Uterus (tissue), 3 donors: ENCODE measurements at regions not wholly inside any gene's neighbourhood (a gene's known extent, or its start where the extent isn't known, plus 50 kb on each side); places are given as distances from the start of the nearest gene placed in this dataset.

Experiments
- DNase-seq, 2 donors: peaks; one replicate each; pipeline ENCODE4 v3.0.0-alpha.2; 2019 to 2020
- H3K27ac ChIP-seq, 2 donors: fragments of 200-600 bp; sonication (generic); 1 replicate in 1 of 2; 2 replicates in 1 of 2; pipeline ENCODE4 v1.5.1; 2016 to 2018
- H3K27me3 ChIP-seq, 2 donors: fragments of 200-600 bp; sonication (generic); one replicate each; pipeline ENCODE4 v1.5.1; 2018 to 2019; ENCODE audit warnings: control low read depth in 1 of 2
- H3K36me3 ChIP-seq, 2 donors: fragments of 200-600 bp; sonication (generic); one replicate each; pipeline ENCODE4 v1.5.1; 2019; ENCODE audit warnings: control low read depth in 1 of 2
- H3K4me1 ChIP-seq, 2 donors: fragments of 200-600 bp; sonication (generic); one replicate each; pipeline ENCODE4 v1.5.1; 2018 to 2019; ENCODE audit warnings: control low read depth in 1 of 2
- H3K4me3 ChIP-seq, 2 donors: fragments of 200-600 bp; sonication (generic); 1 replicate in 1 of 2; 2 replicates in 1 of 2; pipeline ENCODE4 v1.5.1; 2018 to 2019; ENCODE audit warnings: mild to moderate bottlenecking in 1 of 2
- H3K9me3 ChIP-seq, 2 donors: fragments of 200-600 bp; sonication (generic); one replicate each; pipeline ENCODE4 v1.5.1; 2019; ENCODE audit warnings: control low read depth in 1 of 2
- CTCF ChIP-seq, 4 experiments: fragments of 200-600 bp in 2 of 4; fragments of 450-650 bp in 2 of 4; sonication (generic) in 2 of 4; IDR thresholded peaks; one replicate each; pipeline ENCODE4 v1.5.1; 2016 to 2019; ENCODE audit warnings: antibody characterized with exemption in 4 of 4, mild to moderate bottlenecking in 2 of 4, moderate library complexity in 1 of 4
- POLR2A ChIP-seq, 2 donors: fragments of 450-650 bp; IDR thresholded peaks; one replicate each; pipeline ENCODE4 v1.6.1; 2016; ENCODE audit warnings: antibody characterized with exemption in 2 of 2, mild to moderate bottlenecking in 1 of 2, moderate library complexity in 1 of 2
- intact Hi-C: fragments of 100-400 bp; cut with DNase I; formaldehyde crosslinking; loops from one replicate; pipeline ENCODE4 v1.15.1; 2023; ENCODE audit warnings: low total_unique reads
- donor health status: DM: yes; HTN: yes; CAD: no.

- Histone ChIP-seq H3K27ac (no peak overlapping the region), H3K4me1 (no peaks in the 10 kb centered on the region)
- intact Hi-C loops, result no loop called here
These were observed 72.7 kb upstream of the PALS2 start for GRCh38 chr7:24500599-24500998.

GRCh38 chr7:24501009-24501408 lies 72.2 kb upstream of the PALS2 start:
- Histone ChIP-seq H3K9me3 (no peaks in the 10 kb centered on the region), H3K27ac (no peak overlapping the region), H3K27me3 (no peaks in the 10 kb centered on the region), H3K36me3 (no peaks in the 10 kb centered on the region), H3K4me3 (no peak overlapping the region), H3K4me1 (no peaks in the 10 kb centered on the region)
- no peak for DNase-seq
- TF ChIP-seq POLR2A (IDR thresholded peaks at IDR 0.05), result no peak
- TF ChIP-seq CTCF (IDR thresholded peaks at IDR 0.05), result no peak
- intact Hi-C loops, result no loop called here

More at GRCh38 chr7:24500599-24500998, 72.7 kb upstream of the PALS2 start:
- Histone ChIP-seq H3K36me3 (no peaks in the 10 kb centered on the region), H3K4me3 (no peak overlapping the region), H3K9me3 (no peaks in the 10 kb centered on the region), H3K27me3 (no peaks in the 10 kb centered on the region)
- DNase-seq, result no peak
- TF ChIP-seq CTCF (IDR thresholded peaks at IDR 0.05) (no peak), POLR2A (IDR thresholded peaks at IDR 0.05) (no peak)

GRCh38 chr7:24501443-24502134 lies 71.7 kb upstream of the PALS2 start:
- Histone ChIP-seq H3K4me1 (no peaks in the 10 kb centered on the region), H3K27me3 (no peaks in the 10 kb centered on the region), H3K36me3 (no peaks in the 10 kb centered on the region), H3K4me3 (no peak overlapping the region), H3K9me3 (no peaks in the 10 kb centered on the region), H3K27ac (no peak overlapping the region)
- intact Hi-C loops, result no loop called here
- no peak for DNase-seq
- TF ChIP-seq POLR2A (IDR thresholded peaks at IDR 0.05), result no peak
- no peak for TF ChIP-seq CTCF (IDR thresholded peaks at IDR 0.05)

GRCh38 chr7:24502135-24502488 lies 71.1 kb upstream of the PALS2 start:
- H3K27me3 ChIP-seq, result no peaks in the 10 kb centered on the region
- no peak overlapping the region for H3K27ac ChIP-seq
- no peaks in the 10 kb centered on the region for H3K36me3 ChIP-seq
- H3K4me1 ChIP-seq, result no peaks in the 10 kb centered on the region
- H3K9me3 ChIP-seq, result no peaks in the 10 kb centered on the region
- no peak for DNase-seq
- TF ChIP-seq POLR2A (IDR thresholded peaks at IDR 0.05) (no peak), CTCF (IDR thresholded peaks at IDR 0.05) (no peak)
- intact Hi-C loops, result no loop called here
- H3K4me3 ChIP-seq, result no peak overlapping the region

GRCh38 chr7:24503506-24503905 lies 69.7 kb upstream of the PALS2 start:
- Histone ChIP-seq H3K27me3 (no peaks in the 10 kb centered on the region), H3K27ac (no peak overlapping the region), H3K4me1 (no peaks in the 10 kb centered on the region), H3K4me3 (no peak overlapping the region), H3K36me3 (no peaks in the 10 kb centered on the region), H3K9me3 (no peaks in the 10 kb centered on the region)
- intact Hi-C loops, result no loop called here
- DNase-seq, result no peak
- TF ChIP-seq CTCF (IDR thresholded peaks at IDR 0.05) (no peak), POLR2A (IDR thresholded peaks at IDR 0.05) (no peak)
